Activated T-helper 9 cell treated with anti-CD3 and anti-CD28 coated beads, Interleukin-2, amount 50 U/mL, for 16 hours (primary cell): ENCODE measurements at regions not wholly inside any gene's neighbourhood (a gene's known extent, or its start where the extent isn't known, plus 50 kb on each side); places are given as distances from the start of the nearest gene placed in this dataset.

Source experiments
- DNase-seq: peaks from one replicate; pipeline ENCODE4 v3.0.0-alpha.2; 2020; ENCODE audit warnings: low read depth

- DNase-seq: no peak
These were observed 225.7 kb upstream of the TNP1 start for GRCh38 chr2:217085543-217085942.

DNA sequence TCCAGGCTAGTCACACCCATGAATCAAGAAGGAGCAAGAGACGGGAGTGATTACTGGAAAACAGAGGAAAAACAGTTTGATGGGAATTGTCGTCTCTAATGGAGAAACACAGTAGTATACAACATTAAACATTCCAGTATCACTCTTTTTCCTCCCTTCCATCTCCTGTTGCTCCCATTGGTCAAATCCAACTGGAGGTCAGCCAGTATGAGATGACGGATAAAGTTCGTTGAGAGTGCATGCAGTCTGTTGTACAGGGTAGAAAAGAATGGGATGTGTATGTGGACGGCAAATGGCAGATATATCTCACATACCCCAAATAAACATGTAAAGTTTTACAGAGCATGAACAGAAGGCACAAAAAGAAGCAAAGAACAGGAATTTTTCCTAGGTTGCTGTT lies 221.9 kb upstream of the TNP1 start:
- no peak for DNase-seq

GRCh38 chr2:217079165-217079564 lies 219.3 kb upstream of the TNP1 start:
- DNase-seq: no peak

- DNase-seq: no peak
These were observed 218.1 kb upstream of the TNP1 start for GRCh38 chr2:217077831-217078407.

- DNase-seq: no peak
These were observed 216.9 kb upstream of the TNP1 start for GRCh38 chr2:217076657-217077232.

GRCh38 chr2:217076058-217076435 lies 216.2 kb upstream of the TNP1 start:
- DNase-seq: no peak

DNA sequence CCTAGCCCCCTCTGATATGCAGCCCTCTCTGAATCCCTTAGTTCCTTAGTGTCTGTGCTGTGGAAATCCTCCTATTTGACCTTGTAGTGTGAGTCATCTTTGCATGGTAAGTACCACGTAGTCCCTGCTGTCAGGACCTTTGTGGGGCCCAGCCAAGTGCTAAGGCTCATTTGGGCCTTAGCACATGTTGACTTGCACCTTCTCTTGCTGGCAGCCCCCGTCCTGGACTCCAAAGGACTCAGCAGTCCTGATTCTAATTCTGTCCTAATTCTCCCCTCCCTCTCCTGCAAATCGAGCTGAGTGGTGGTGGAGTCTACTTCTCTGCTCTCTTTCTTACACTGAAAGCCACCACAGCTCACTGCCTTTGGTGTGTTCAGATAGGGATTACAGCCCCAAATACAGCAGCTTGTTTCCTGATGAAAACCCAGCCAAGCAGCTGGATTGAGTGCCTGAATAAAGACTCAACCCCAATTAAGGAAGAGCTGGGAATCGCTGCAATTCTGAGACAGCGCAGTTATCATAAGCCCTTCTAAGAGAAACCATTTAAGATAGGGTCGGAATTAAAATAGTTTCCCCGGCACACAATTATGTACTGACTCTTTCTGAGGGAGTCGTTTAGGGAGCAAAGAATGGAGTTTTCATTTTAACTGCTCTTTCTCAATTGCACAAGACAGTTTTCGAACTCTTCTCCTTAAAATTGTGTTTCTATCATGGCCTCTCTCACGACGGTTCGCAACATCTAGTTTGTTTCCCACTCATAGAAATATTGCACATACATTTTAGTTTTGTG lies 215.6 kb upstream of the TNP1 start:
- no peak for DNase-seq

GRCh38 chr2:217074576-217075255 lies 214.9 kb upstream of the TNP1 start:
- no peak for DNase-seq

GRCh38 chr2:217071416-217071815 lies 211.6 kb upstream of the TNP1 start:
- DNase-seq: no peak

DNA sequence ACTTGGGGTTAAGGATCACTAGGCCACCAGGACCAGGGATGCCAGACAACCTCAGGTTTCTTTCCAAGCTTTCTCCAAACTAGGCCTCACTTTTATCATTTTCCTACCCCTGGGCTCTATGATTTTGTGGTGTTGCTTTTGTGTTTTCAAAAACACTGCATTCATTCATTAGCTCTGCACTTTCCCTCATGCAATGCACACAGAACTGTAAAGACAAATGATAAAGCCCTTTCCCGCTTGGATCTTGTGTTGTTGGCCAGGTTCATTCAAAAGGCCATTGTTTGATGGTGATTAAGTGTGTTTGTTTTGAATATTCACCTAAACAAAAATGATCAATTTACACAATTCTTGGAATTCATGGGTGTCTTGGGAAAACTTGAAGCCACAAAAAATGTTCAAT lies 210.7 kb upstream of the TNP1 start:
- no peak for DNase-seq

GRCh38 chr2:217070043-217070430 lies 210.2 kb upstream of the TNP1 start:
- DNase-seq: no peak

- DNase-seq: no peak
These were observed 209.6 kb upstream of the TNP1 start for GRCh38 chr2:217069263-217070042.

DNA sequence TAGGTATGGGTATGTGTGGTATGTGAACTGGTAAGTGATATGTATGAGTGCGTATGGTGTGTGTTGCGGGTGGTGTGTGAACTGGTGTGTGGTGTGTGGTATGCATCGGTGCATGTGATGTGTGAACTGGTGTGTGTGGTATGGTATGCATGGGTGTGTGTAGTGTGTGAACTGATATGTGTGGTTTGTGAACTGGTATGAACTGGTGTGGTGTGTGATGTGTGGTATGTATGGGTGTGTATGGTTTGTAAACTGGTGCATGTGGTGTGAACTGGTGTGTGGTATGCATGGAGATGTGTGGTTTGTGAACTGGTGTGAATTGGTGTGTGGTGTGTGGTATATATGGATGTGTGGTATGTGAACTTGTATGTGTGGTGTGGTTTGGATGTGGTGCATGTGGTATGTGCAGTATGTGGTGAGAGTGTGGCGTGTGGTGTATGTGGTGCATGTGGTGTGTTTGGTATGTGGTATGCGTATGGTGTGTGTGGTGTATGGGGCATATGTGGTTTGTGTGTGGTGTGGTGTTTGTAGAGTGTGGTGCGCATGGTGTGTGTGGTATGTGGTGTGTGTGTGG lies 208.9 kb upstream of the TNP1 start:
- DNase-seq: no peak

- no peak for DNase-seq
These were observed 207.9 kb upstream of the TNP1 start for GRCh38 chr2:217067787-217068186.

GRCh38 chr2:217066510-217067270 lies 206.8 kb upstream of the TNP1 start:
- no peak for DNase-seq

- no peak for DNase-seq
These were observed 206.0 kb upstream of the TNP1 start for GRCh38 chr2:217065695-217066405.

GRCh38 chr2:217065012-217065290 lies 205.1 kb upstream of the TNP1 start:
- DNase-seq: no peak

DNA sequence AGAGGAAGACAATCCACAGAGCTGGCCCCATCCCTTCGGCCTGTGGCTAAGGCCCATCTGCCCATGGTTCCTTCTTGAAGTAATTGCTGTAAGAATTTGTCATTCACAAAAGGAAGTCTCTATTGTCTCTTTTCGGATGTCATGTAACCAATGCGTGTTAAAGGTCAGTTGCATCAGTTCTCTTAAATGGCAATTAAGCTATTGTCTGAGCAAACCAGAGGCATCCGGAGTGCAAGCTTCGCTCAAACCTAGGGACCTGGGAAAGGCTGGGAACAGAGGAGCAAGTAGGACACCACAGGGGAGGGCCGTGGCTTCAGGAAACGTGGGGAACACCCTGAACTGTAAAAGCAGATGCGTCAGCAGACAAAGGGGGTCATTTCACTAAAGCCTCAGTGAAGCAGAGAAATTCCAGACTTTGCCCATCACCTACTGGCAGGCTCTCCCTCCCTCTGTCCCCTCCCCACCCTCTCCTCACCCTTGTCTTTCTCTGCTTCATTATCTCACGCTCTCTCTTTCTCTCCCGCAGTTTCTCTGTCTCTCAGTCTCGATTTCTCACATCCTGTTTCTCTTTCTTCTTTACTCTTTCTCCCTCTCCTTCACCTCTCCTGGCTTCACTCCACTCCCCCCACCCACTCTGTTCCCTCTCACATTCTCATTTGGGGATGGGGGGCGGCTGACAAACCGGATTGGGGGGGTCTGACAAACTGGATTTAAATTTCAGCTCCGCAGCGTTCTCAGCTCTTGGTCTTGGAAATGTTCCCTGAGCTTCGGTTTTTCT lies 204.6 kb upstream of the TNP1 start:
- DNase-seq: no peak

GRCh38 chr2:217063238-217063755 lies 203.4 kb upstream of the TNP1 start:
- no peak for DNase-seq

- DNase-seq: no peak
These were observed 202.9 kb upstream of the TNP1 start for GRCh38 chr2:217062768-217063167.
